ENCODE measurements at regions not wholly inside any gene's neighbourhood (a gene's known extent, or its start where the extent isn't known, plus 50 kb on each side); places are given as distances from the start of the nearest gene placed in this dataset.

GRCh38 chr3:162799910-162800309 lies 1303.3 kb downstream of the OTOL1 start:
- TF ChIP-seq EZH2 (IDR thresholded peaks at IDR 0.05; ENCODE audit: low read length, unreplicated experiment) (no peak), CTCF (conservative IDR thresholded peaks at IDR 0.05; ENCODE audit: low read depth, low read length) (peak; percentile 56), EZH2phosphoT487 (IDR thresholded peaks at IDR 0.05; ENCODE audit: borderline replicate concordance, low read length) (no peak)
- no peaks in the 10 kb centered on the region for H3K4me1 ChIP-seq (ENCODE audit: insufficient read depth, low read length)
- no TSS peak for BruUV-seq (replicated peaks)
- no peaks in the 10 kb centered on the region for H3K36me3 ChIP-seq (ENCODE audit: low read depth, low read length)
- no peak overlapping the region for H3K4me2 ChIP-seq (ENCODE audit: low read length)
- no peaks in the 10 kb centered on the region for H3F3A ChIP-seq (ENCODE audit: low read length, unreplicated experiment)
- no peak overlapping the region for H3K27ac ChIP-seq (ENCODE audit: low read length)
- ChIA-PET CTCF (interaction anchor here (0.6 kb wide), 1 partner anchor 344 kb away, joined by 3 read pairs; no protein-coding TSS in a partner anchor), POLR2A (ENCODE audit: unreplicated experiment) (no interaction called here)
- H3K27me3 ChIP-seq (ENCODE audit: low read length): no peaks in the 10 kb centered on the region
- H3K79me2 ChIP-seq (ENCODE audit: low read length): no peaks in the 10 kb centered on the region
- intact Hi-C loops (cut with micrococcal nuclease): loop anchor here (1.0 to 10.0 kb wide), 5 partner anchors 279 to 1241 kb away; no protein-coding TSS in a partner anchor
- H3K9me3 ChIP-seq (ENCODE audit: low read length): no peaks in the 10 kb centered on the region
- H3K9me2 ChIP-seq (replicated peaks; ENCODE audit: low read length): no peaks in the 10 kb centered on the region
- no peak overlapping the region for H3K4me3 ChIP-seq (ENCODE audit: low read length)
- no peak overlapping the region for H2AFZ ChIP-seq (ENCODE audit: low read length)
- H4K20me1 ChIP-seq (ENCODE audit: low read length): no peaks in the 10 kb centered on the region
- DNase-seq (peak; percentile 10), ATAC-seq (no peak)
- H3K9ac ChIP-seq (ENCODE audit: low read length): no peak overlapping the region

- Histone ChIP-seq H3K4me2 (ENCODE audit: low read length) (no peak overlapping the region), H3K9ac (ENCODE audit: low read length) (no peak overlapping the region), H4K20me1 (ENCODE audit: low read length) (no peaks in the 10 kb centered on the region), H3K36me3 (ENCODE audit: low read depth, low read length) (no peaks in the 10 kb centered on the region), H3K79me2 (ENCODE audit: low read length) (no peaks in the 10 kb centered on the region), H3K9me3 (ENCODE audit: low read length) (no peaks in the 10 kb centered on the region), H3K27me3 (ENCODE audit: low read length) (no peaks in the 10 kb centered on the region), H3K9me2 (replicated peaks; ENCODE audit: low read length) (no peaks in the 10 kb centered on the region), H3K27ac (ENCODE audit: low read length) (no peak overlapping the region), H3F3A (ENCODE audit: low read length, unreplicated experiment) (no peaks in the 10 kb centered on the region), H3K4me3 (ENCODE audit: low read length) (no peak overlapping the region), H3K4me1 (ENCODE audit: insufficient read depth, low read length) (no peaks in the 10 kb centered on the region), H2AFZ (ENCODE audit: low read length) (no peak overlapping the region)
- BruUV-seq (replicated peaks): no TSS peak
- POLR2A ChIA-PET (ENCODE audit: unreplicated experiment): no interaction called here
- ATAC-seq (no peak), DNase-seq (no peak)
- CTCF ChIA-PET: no interaction called here
- TF ChIP-seq CTCF (conservative IDR thresholded peaks at IDR 0.05; ENCODE audit: low read depth, low read length) (no peak), EZH2 (IDR thresholded peaks at IDR 0.05; ENCODE audit: low read length, unreplicated experiment) (no peak), EZH2phosphoT487 (IDR thresholded peaks at IDR 0.05; ENCODE audit: borderline replicate concordance, low read length) (no peak)
- intact Hi-C loops (cut with micrococcal nuclease): loop anchor here (5.0 kb wide), 1 partner anchor 950 kb away; no protein-coding TSS in a partner anchor
Measured at GRCh38 chr3:162802228-162802965, 1305.8 kb downstream of the OTOL1 start.

- no peak overlapping the region for H3K4me2 ChIP-seq (ENCODE audit: low read length)
- H3F3A ChIP-seq (ENCODE audit: low read length, unreplicated experiment): no peaks in the 10 kb centered on the region
- H3K9me2 ChIP-seq (replicated peaks; ENCODE audit: low read length): no peaks in the 10 kb centered on the region
- no peaks in the 10 kb centered on the region for H3K9me3 ChIP-seq (ENCODE audit: low read length)
- intact Hi-C loops (cut with micrococcal nuclease): no loop called here
- H2AFZ ChIP-seq (ENCODE audit: low read length): no peak overlapping the region
- POLR2A ChIA-PET (ENCODE audit: unreplicated experiment): no interaction called here
- no peaks in the 10 kb centered on the region for H3K36me3 ChIP-seq (ENCODE audit: low read depth, low read length)
- ATAC-seq (no peak), DNase-seq (no peak)
- no peaks in the 10 kb centered on the region for H3K4me1 ChIP-seq (ENCODE audit: insufficient read depth, low read length)
- H3K27me3 ChIP-seq (ENCODE audit: low read length): no peaks in the 10 kb centered on the region
- H3K79me2 ChIP-seq (ENCODE audit: low read length): no peaks in the 10 kb centered on the region
- CTCF ChIA-PET: no interaction called here
- no TSS peak for BruUV-seq (replicated peaks)
- no peak overlapping the region for H3K9ac ChIP-seq (ENCODE audit: low read length)
- TF ChIP-seq CTCF (conservative IDR thresholded peaks at IDR 0.05; ENCODE audit: low read depth, low read length) (no peak), EZH2phosphoT487 (IDR thresholded peaks at IDR 0.05; ENCODE audit: borderline replicate concordance, low read length) (no peak), EZH2 (IDR thresholded peaks at IDR 0.05; ENCODE audit: low read length, unreplicated experiment) (no peak)
- no peaks in the 10 kb centered on the region for H4K20me1 ChIP-seq (ENCODE audit: low read length)
- H3K4me3 ChIP-seq (ENCODE audit: low read length): no peak overlapping the region
- H3K27ac ChIP-seq (ENCODE audit: low read length): no peak overlapping the region
Measured at GRCh38 chr3:162810776-162811175, 1314.2 kb downstream of the OTOL1 start.
